ENCODE measurements at regions not wholly inside any gene's neighbourhood (a gene's known extent, or its start where the extent isn't known, plus 50 kb on each side); places are given as distances from the start of the nearest gene placed in this dataset.

DNA sequence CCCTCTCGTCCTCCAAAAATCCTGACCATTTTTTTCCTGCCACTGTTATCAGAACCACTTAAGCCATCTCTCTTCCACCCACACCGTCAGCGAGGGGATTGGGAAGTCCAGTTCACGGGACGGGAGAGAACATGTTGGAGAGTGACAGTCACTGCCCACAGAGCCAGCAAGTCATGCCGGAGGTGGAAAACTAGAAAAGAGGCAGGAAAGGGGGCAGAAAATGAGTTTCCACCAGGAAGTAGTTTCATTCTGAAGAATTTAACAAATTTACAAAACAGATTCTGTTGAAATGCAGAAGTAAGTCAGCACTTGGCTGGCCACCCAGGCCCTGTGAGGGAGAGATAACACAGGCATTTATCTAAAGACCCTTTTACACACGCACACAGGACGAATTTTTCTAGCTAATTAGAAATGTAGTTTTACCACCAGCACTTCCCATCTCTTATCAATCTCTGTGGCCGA, 431.3 kb downstream of the TSN start:
- Histone ChIP-seq H2BK20ac (ENCODE audit: low read length) (no peak overlapping the region), H2BK15ac (ENCODE audit: low read length) (no peak overlapping the region), H3K9me3 (ENCODE audit: insufficient read depth in 2 of 2, low read depth in 1 of 2, low read length in 1 of 2) (no peaks in the 10 kb centered on the region), H2BK12ac (ENCODE audit: low read depth, low read length) (no peak overlapping the region), H2BK120ac (replicated peaks; ENCODE audit: low read depth, low read length) (no peak overlapping the region), H3K18ac (ENCODE audit: extremely low read depth, low read length) (no peak overlapping the region), H3K4me3 (ENCODE audit: extremely low read depth in 1 of 4, insufficient read depth in 2 of 4, low read depth in 3 of 4, low read length in 4 of 4) (no peak overlapping the region), H3K27ac (ENCODE audit: low read depth, low read length) (no peak overlapping the region), H3K56ac (replicated peaks; ENCODE audit: insufficient read length, low read depth, low read length) (no peak overlapping the region), H3K27me3 (replicated peaks in 1 of 4; ENCODE audit: control insufficient read depth in 3 of 4, extremely low read depth in 1 of 4, insufficient read depth in 3 of 4, low read length in 3 of 4) (no peaks in the 10 kb centered on the region), H4K91ac (replicated peaks; ENCODE audit: insufficient read length, low read length) (no peak overlapping the region), H3K4ac (replicated peaks; ENCODE audit: insufficient read length, low read depth, low read length) (no peak overlapping the region), H3K9ac (replicated peaks in 1 of 4; ENCODE audit: extremely low read depth in 1 of 4, low read depth in 3 of 4, low read length in 3 of 4) (no peak overlapping the region), H3K36me3 (ENCODE audit: control insufficient read depth in 2 of 4, insufficient read depth in 4 of 4, low read length in 3 of 4) (no peaks in the 10 kb centered on the region), H3K23ac (ENCODE audit: insufficient read length) (no peak overlapping the region), H4K8ac (ENCODE audit: extremely low read depth, insufficient read depth, low read length) (no peak overlapping the region), H3K79me1 (ENCODE audit: low read depth, low read length) (no peaks in the 10 kb centered on the region), H3K79me2 (ENCODE audit: control insufficient read depth in 1 of 2, insufficient read depth in 2 of 2, low read length in 2 of 2) (no peaks in the 10 kb centered on the region), H2AK5ac (ENCODE audit: low read depth, low read length) (no peak overlapping the region), H2AFZ (ENCODE audit: low read length) (0 out of 2 replicates have a peak overlapping the region, but pooled peaks have one; percentile 21), H2BK5ac (ENCODE audit: low read depth, low read length) (no peak overlapping the region), H3K4me2 (ENCODE audit: insufficient read depth in 1 of 2, low read depth in 2 of 2, low read length in 2 of 2) (no peak overlapping the region), H4K20me1 (replicated peaks in 1 of 2; ENCODE audit: control insufficient read depth in 1 of 2, insufficient read depth in 2 of 2, low read length in 2 of 2) (no peaks in the 10 kb centered on the region), H4K5ac (ENCODE audit: insufficient read length, low read depth, low read length) (no peak overlapping the region), H3K4me1 (replicated peaks in 1 of 4; ENCODE audit: control insufficient read depth in 3 of 4, insufficient read depth in 4 of 4, low read length in 3 of 4) (no peaks in the 10 kb centered on the region), H3K23me2 (ENCODE audit: low read depth, low read length) (no peaks in the 10 kb centered on the region), H3K14ac (ENCODE audit: insufficient read length) (no peak overlapping the region)
- ChIA-PET POLR2A (ENCODE audit: partially characterized antibody) (no interaction called here), CTCF (ENCODE audit: partially characterized antibody) (interaction anchor here (2.9 kb wide), 1 partner anchor 18 kb away, joined by 8 read pairs; no protein-coding TSS in a partner anchor)
- TF ChIP-seq TCF12 (IDR thresholded peaks at IDR 0.05; ENCODE audit: low read depth, low read length) (no peak), HDAC2 (IDR thresholded peaks at IDR 0.05; ENCODE audit: borderline replicate concordance in 1 of 2, low read depth in 2 of 2, low read length in 2 of 2) (no peak), CBX5 (IDR thresholded peaks at IDR 0.05; ENCODE audit: low read depth, low read length) (no peak), SP4 (IDR thresholded peaks at IDR 0.05; ENCODE audit: low read length) (no peak), JUND (IDR thresholded peaks at IDR 0.05; ENCODE audit: low read length) (no peak), CTBP2 (IDR thresholded peaks at IDR 0.05; ENCODE audit: borderline replicate concordance, insufficient read depth, insufficient read length, low read length) (no peak), JUN (IDR thresholded peaks at IDR 0.05; ENCODE audit: low read depth, low read length) (no peak)
- 87% methylated on average over 9 of the region's 9 CpGs; no CpG with 5 or more reads in 1 of the 2 experiments for WGBS, 2 experiments (ENCODE audit: extremely low coverage in 1 of 2, insufficient coverage in 1 of 2, insufficient read length in 1 of 2, insufficient replicate concordance in 2 of 2, low coverage in 1 of 2, low lambda C conversion rate in 2 of 2, missing lambda C conversion rate in 1 of 2)
- FAIRE-seq (no peak), DNase-seq (ENCODE audit: low read depth in 1 of 2, low spot score in 2 of 2) (no peak)
